OCI-LY3 (cell line): ENCODE measurements at regions not wholly inside any gene's neighbourhood (a gene's known extent, or its start where the extent isn't known, plus 50 kb on each side); places are given as distances from the start of the nearest gene placed in this dataset.

Source experiments
- CTCF ChIP-seq: fragments of 200-600, 300-600 bp; sonication (generic); IDR thresholded peaks from 2 replicates; pipeline ENCODE4 v1.5.1; 2014; ENCODE audit warnings: antibody characterized with exemption, low read length, low read depth
- EZH2phosphoT487 ChIP-seq: fragments of 200-600 bp; shearing (Covaris generic); IDR thresholded peaks from 2 replicates; pipeline ENCODE4 v1.6.1; 2018; ENCODE audit warnings: antibody characterized with exemption, mixed run types, low read depth

GRCh38 chr10:25103703-25104102, 71.1 kb upstream of the GPR158 start:
- TF ChIP-seq CTCF (no peak), EZH2phosphoT487 (no peak)
